DMS53 (cell line): ENCODE measurements at regions not wholly inside any gene's neighbourhood (a gene's known extent, or its start where the extent isn't known, plus 50 kb on each side); places are given as distances from the start of the nearest gene placed in this dataset.
"Not testable (repeated sequence)": the region's sequence is repeated elsewhere in the genome, so short reads cannot be mapped to it uniquely, and the experiment has no call there.

Experiments used
- DNase-seq: peaks from one replicate; lab custom pipeline; 2025; lab: John Stamatoyannopoulos, UW

GRCh38 chr3:88677298-88677697 lies 430.1 kb upstream of the EPHA3 start:
- no peak for DNase-seq

- no peak for DNase-seq
Measured at GRCh38 chr3:88678747-88679146, 428.7 kb upstream of the EPHA3 start.

GRCh38 chr3:88690287-88690686 lies 417.1 kb upstream of the EPHA3 start:
- DNase-seq, result no peak

GRCh38 chr3:88691081-88691480 lies 416.3 kb upstream of the EPHA3 start:
- no peak for DNase-seq

- DNase-seq, result no peak
Measured at GRCh38 chr3:88703501-88704059, 403.8 kb upstream of the EPHA3 start.

GRCh38 chr3:88704338-88704737 lies 403.1 kb upstream of the EPHA3 start:
- no peak for DNase-seq

GRCh38 chr3:88707837-88708236 lies 399.6 kb upstream of the EPHA3 start:
- DNase-seq, result no peak

- DNase-seq, result no peak
Measured at GRCh38 chr3:88712552-88712951, 394.9 kb upstream of the EPHA3 start.

GRCh38 chr3:88713233-88713691 lies 394.2 kb upstream of the EPHA3 start:
- no peak for DNase-seq

- DNase-seq, result no peak
Measured at GRCh38 chr3:88725440-88726165, 381.8 kb upstream of the EPHA3 start.

GRCh38 chr3:88732186-88732585 lies 375.2 kb upstream of the EPHA3 start:
- no peak for DNase-seq

GRCh38 chr3:88742106-88742505 lies 365.3 kb upstream of the EPHA3 start:
- no peak for DNase-seq

- DNase-seq, result no peak
Measured at GRCh38 chr3:88742674-88743507, 364.5 kb upstream of the EPHA3 start.

- no peak for DNase-seq
Measured at GRCh38 chr3:88744896-88745295, 362.5 kb upstream of the EPHA3 start.

GRCh38 chr3:88747145-88747544 lies 360.3 kb upstream of the EPHA3 start:
- DNase-seq, result not testable (repeated sequence)

GRCh38 chr3:88758676-88759075 lies 348.7 kb upstream of the EPHA3 start:
- no peak for DNase-seq

GRCh38 chr3:88767746-88768145 lies 339.7 kb upstream of the EPHA3 start:
- no peak for DNase-seq

- DNase-seq, result no peak
Measured at GRCh38 chr3:88773766-88774165, 333.7 kb upstream of the EPHA3 start.

GRCh38 chr3:88775026-88775690 lies 332.3 kb upstream of the EPHA3 start:
- no peak for DNase-seq

GRCh38 chr3:88779482-88779881 lies 327.9 kb upstream of the EPHA3 start:
- DNase-seq, result no peak

- no peak for DNase-seq
Measured at GRCh38 chr3:88784925-88785324, 322.5 kb upstream of the EPHA3 start.

- no peak for DNase-seq
Measured at GRCh38 chr3:88785841-88786240, 321.6 kb upstream of the EPHA3 start.
